ENCODE measurements at regions not wholly inside any gene's neighbourhood (a gene's known extent, or its start where the extent isn't known, plus 50 kb on each side); places are given as distances from the start of the nearest gene placed in this dataset.

DNA sequence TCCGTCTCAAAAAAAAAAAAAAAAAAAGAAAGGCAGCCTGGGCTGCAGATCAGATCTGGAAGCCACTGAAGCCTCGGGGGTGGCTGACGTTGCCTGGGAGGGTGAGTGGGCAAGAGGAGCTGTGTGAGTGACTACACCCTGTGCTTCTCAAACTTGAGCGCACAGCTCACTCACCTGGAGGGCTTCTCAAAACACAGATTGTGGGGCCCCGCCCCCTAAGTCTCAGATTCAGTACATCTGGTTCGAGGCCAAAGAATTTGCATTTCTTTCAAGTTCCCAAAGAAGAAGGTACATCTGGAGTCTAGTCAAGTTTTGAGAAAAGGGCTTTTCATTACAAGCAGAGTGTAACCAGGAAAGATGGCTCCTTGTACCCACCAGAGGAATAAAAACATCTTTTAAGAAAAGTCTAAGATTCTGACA, 97.7 kb upstream of the CAB39 start:
- TF ChIP-seq, protein P1, sequence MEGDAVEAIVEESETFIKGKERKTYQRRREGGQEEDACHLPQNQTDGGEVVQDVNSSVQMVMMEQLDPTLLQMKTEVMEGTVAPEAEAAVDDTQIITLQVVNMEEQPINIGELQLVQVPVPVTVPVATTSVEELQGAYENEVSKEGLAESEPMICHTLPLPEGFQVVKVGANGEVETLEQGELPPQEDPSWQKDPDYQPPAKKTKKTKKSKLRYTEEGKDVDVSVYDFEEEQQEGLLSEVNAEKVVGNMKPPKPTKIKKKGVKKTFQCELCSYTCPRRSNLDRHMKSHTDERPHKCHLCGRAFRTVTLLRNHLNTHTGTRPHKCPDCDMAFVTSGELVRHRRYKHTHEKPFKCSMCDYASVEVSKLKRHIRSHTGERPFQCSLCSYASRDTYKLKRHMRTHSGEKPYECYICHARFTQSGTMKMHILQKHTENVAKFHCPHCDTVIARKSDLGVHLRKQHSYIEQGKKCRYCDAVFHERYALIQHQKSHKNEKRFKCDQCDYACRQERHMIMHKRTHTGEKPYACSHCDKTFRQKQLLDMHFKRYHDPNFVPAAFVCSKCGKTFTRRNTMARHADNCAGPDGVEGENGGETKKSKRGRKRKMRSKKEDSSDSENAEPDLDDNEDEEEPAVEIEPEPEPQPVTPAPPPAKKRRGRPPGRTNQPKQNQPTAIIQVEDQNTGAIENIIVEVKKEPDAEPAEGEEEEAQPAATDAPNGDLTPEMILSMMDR (conservative IDR thresholded peaks at IDR 0.05): no peak
- no peak for TF ChIP-seq ZFX (IDR thresholded peaks at IDR 0.05)

All from C4-2B (cell line).